ENCODE measurements at regions not wholly inside any gene's neighbourhood (a gene's known extent, or its start where the extent isn't known, plus 50 kb on each side); places are given as distances from the start of the nearest gene placed in this dataset.

GRCh38 chr18:29882620-29883019 lies 1159.9 kb downstream of the DSC3 start:
- TF ChIP-seq EZH2 (IDR thresholded peaks at IDR 0.05; ENCODE audit: borderline replicate concordance, low read depth, low read length, poor library complexity, severe bottlenecking) (no peak), CTCF (conservative IDR thresholded peaks at IDR 0.05; ENCODE audit: low read depth, low read length) (no peak)

Measured in A673 (cell line).